ENCODE measurements at regions not wholly inside any gene's neighbourhood (a gene's known extent, or its start where the extent isn't known, plus 50 kb on each side); places are given as distances from the start of the nearest gene placed in this dataset.

- Histone ChIP-seq H3K4me1 (replicated peaks in 1 of 2) (no peaks in the 10 kb centered on the region), H3K4me3 (no peak overlapping the region), H3K27me3 (no peaks in the 10 kb centered on the region), H3K9me3 (replicated peaks in 1 of 3) (no peaks in the 10 kb centered on the region), H3K27ac (no peak overlapping the region), H3K36me3 (replicated peaks in 1 of 2) (no peaks in the 10 kb centered on the region)
- DNase-seq, result no peak
- TF ChIP-seq POLR2A (IDR thresholded peaks at IDR 0.05), result no peak
- no peak for TF ChIP-seq CTCF (IDR thresholded peaks at IDR 0.05)
- 79 to 91% (median 82%) methylated on average over 3 of the region's 3 CpGs for WGBS, 4 donors
- intact Hi-C loops (cut with DNase I), result no loop called here
Observed at GRCh38 chr3:110384601-110385000, 687.0 kb upstream of the NECTIN3 start.

DNA sequence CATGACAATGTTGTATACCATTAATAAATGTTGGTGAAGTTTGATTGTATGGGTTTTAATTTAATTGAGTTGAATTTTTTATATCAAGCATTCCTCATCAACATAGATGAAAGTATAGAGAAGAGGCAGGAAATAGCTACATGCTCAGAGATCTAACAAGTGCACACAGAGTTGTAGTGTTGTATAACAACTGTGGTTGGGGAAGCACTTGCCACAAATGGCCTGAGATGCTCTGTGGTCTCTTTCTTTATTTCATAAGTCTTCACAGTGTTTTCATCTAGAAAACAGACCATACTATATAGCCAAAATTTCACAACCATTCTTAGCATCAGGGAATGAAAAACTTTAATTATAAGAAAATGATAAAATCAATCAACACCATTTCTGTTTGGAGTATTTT is 682.6 kb upstream of the NECTIN3 start:
- TF ChIP-seq CTCF (IDR thresholded peaks at IDR 0.05) (no peak), POLR2A (IDR thresholded peaks at IDR 0.05) (no peak)
- H3K4me1 ChIP-seq (replicated peaks in 1 of 2), result no peaks in the 10 kb centered on the region
- no peak overlapping the region for H3K4me3 ChIP-seq
- no peaks in the 10 kb centered on the region for H3K36me3 ChIP-seq (replicated peaks in 1 of 2)
- no peak for DNase-seq
- intact Hi-C loops (cut with DNase I), result no loop called here
- H3K27me3 ChIP-seq, result no peaks in the 10 kb centered on the region
- H3K27ac ChIP-seq, result no peak overlapping the region
- H3K9me3 ChIP-seq (replicated peaks in 1 of 3), result no peaks in the 10 kb centered on the region

DNA sequence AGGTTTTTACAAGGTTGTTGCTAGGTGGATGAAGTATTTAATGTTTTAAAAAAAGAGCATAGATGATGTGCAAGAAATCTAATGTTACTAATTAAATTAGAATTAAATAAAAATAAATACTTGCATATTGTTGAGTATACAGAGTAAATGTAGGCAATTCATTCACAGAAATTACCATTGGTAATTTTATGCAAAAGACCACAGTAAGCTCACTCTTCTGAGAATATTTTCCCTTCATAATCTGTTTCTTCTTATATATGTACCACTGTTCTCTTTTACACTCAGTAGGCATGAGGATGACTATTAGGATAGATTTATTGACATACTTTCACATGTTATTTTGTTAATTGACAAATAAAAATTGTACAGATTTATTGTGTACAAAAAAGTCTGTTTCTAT is 681.2 kb upstream of the NECTIN3 start:
- no peak overlapping the region for H3K27ac ChIP-seq
- intact Hi-C loops (cut with DNase I), result no loop called here
- no peak for TF ChIP-seq CTCF (IDR thresholded peaks at IDR 0.05)
- TF ChIP-seq POLR2A (IDR thresholded peaks at IDR 0.05), result no peak
- H3K4me3 ChIP-seq, result no peak overlapping the region
- H3K36me3 ChIP-seq (replicated peaks in 1 of 2), result no peaks in the 10 kb centered on the region
- no peak for DNase-seq
- H3K9me3 ChIP-seq (replicated peaks in 1 of 3), result no peaks in the 10 kb centered on the region
- H3K27me3 ChIP-seq, result no peaks in the 10 kb centered on the region
- no peaks in the 10 kb centered on the region for H3K4me1 ChIP-seq (replicated peaks in 1 of 2)

DNA sequence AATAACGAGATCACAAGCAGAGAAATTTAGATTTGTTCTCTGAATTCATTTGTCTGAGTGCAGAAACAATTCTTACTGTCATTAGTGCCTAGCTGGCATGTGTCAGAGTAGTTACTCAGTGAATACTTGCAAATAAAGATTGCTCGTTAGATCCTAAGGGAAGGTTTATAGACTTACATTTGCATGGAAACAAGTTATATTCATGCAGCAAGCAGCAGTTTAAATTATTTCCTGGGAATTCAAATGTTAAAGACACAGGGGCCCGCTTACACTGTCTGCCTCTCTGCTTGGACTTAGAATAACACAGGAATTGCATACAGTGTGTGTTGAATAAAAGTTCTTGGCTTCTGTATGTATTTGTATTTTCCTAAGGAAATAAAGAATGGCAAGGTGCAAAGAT is 680.6 kb upstream of the NECTIN3 start:
- no peaks in the 10 kb centered on the region for H3K4me1 ChIP-seq (replicated peaks in 1 of 2)
- H3K27ac ChIP-seq, result no peak overlapping the region
- WGBS, 4 donors, result 62 to 82% (median 74%) methylated on average over 3 of the region's 3 CpGs
- no peak for TF ChIP-seq CTCF (IDR thresholded peaks at IDR 0.05)
- TF ChIP-seq POLR2A (IDR thresholded peaks at IDR 0.05), result no peak
- no peak overlapping the region for H3K4me3 ChIP-seq
- H3K36me3 ChIP-seq (replicated peaks in 1 of 2), result no peaks in the 10 kb centered on the region
- no peaks in the 10 kb centered on the region for H3K9me3 ChIP-seq (replicated peaks in 1 of 3)
- H3K27me3 ChIP-seq, result no peaks in the 10 kb centered on the region
- intact Hi-C loops (cut with DNase I), result no loop called here
- no peak for DNase-seq
